Heart left ventricle (tissue), 16 donors: ENCODE measurements at regions not wholly inside any gene's neighbourhood (a gene's known extent, or its start where the extent isn't known, plus 50 kb on each side); places are given as distances from the start of the nearest gene placed in this dataset.
"Not testable (repeated sequence)": the region's sequence is repeated elsewhere in the genome, so short reads cannot be mapped to it uniquely, and the experiment has no call there.

Experiments
- ATAC-seq, 4 donors: fragments of 200-7000 bp; cut with Tn5 transposase; one replicate each; pipeline ENCODE4 v1.9.1; 2020 to 2022; ENCODE audit warnings: moderate library complexity in 4 of 4, mild to moderate bottlenecking in 3 of 4, moderate number of reproducible peaks in 1 of 4
- DNase-seq, 5 donors: peaks; one replicate each; pipeline ENCODE4 v3.0.0-alpha.2; 2020
- H3K27ac ChIP-seq, 12 donors: fragments of 200-600 bp; sonication (generic) in 4 of 12; one replicate each; pipeline versions ENCODE4 v1.5.0 to v1.8.0; 2016 to 2022; ENCODE audit warnings: mild to moderate bottlenecking in 2 of 12
- H3K27me3 ChIP-seq, 9 donors: fragments of 200-600 bp; sonication (generic) in 2 of 9; one replicate each; pipeline versions ENCODE4 v1.5.1 to v1.8.0; 2016 to 2022; ENCODE audit warnings: mild to moderate bottlenecking in 3 of 9
- H3K36me3 ChIP-seq, 9 donors: fragments of 200-600 bp; sonication (generic) in 2 of 9; one replicate each; pipeline versions ENCODE4 v1.5.0 to v1.8.0; 2018 to 2022; ENCODE audit warnings: mild to moderate bottlenecking in 2 of 9
- H3K4me1 ChIP-seq, 12 donors: fragments of 200-600 bp; sonication (generic) in 4 of 12; one replicate each; pipeline versions ENCODE4 v1.5.0 to v1.8.0; 2016 to 2022; ENCODE audit warnings: mild to moderate bottlenecking in 3 of 12
- H3K4me3 ChIP-seq, 12 donors: fragments of 200-600 bp; sonication (generic) in 4 of 12; one replicate each; pipeline versions ENCODE4 v1.5.0 to v1.8.0; 2017 to 2022; ENCODE audit warnings: mild to moderate bottlenecking in 9 of 12, moderate library complexity in 4 of 12
- H3K9me3 ChIP-seq, 12 donors: fragments of 200-600 bp; sonication (generic) in 4 of 12; one replicate each; pipeline versions ENCODE4 v1.5.0 to v1.8.0; 2016 to 2022; ENCODE audit warnings: mild to moderate bottlenecking in 1 of 12
- POLR2A ChIP-seq, 2 donors: fragments of 450-650 bp; IDR thresholded peaks; one replicate each; pipeline ENCODE4 v1.6.1; 2017; ENCODE audit warnings: antibody characterized with exemption in 2 of 2, mild to moderate bottlenecking in 2 of 2, moderate library complexity in 2 of 2
- WGBS, 4 donors: extraction: QIAGEN DNeasy Blood & Tissue Kit in 2 of 4; methylation state at CpG; one replicate each; pipeline versions ENCODE4 v1.1.5 to v1.1.7; 2013 to 2018; 5-methylcytosine and 5-hydroxymethylcytosine counted together
- intact Hi-C, 10 donors: fragments of 100-400 bp; cut with DNase I; formaldehyde crosslinking; loops; one replicate each; pipeline versions ENCODE4 v1.11.1 to v1.14.2; 2022
- TF ChIP-seq, protein P1 (sequence below), 12 donors: fragments of 200-600 bp; sonication (generic) in 4 of 12; IDR thresholded peaks; one replicate each; pipeline versions ENCODE4 v1.5.0 to v1.8.0; 2018 to 2022; ENCODE audit warnings: antibody characterized with exemption in 12 of 12, mild to moderate bottlenecking in 5 of 12
- donor health status: ischemic (EF 13 %, LVEDD 7.1; RV severe dilation, severe dysfunction).
- donor health status: healthy with polysubstance abuse.
- donor health status: DM: no; HTN: yes; CAD: no.
- donor health status: DM: no; HTN: no; CAD: no.
- donor health status: ischemic (EF 25% LVEDD 6.9; RV normal size, moderate dysfunction).
- donor health status: ischemic (EF 25% LVEDD 5.7; RV mildly dilated, moderate dysfunction).
- donor health status: healthy.
- donor health status: DM: yes; HTN: yes; CAD: no.
- donor health status: ischemic (EF 35%, LVEDD 5.7; RV mildly dilated, moderate dysfunction).
- donor health status: nonischemic (EF 11% LVEDD 7.7; RV severe dilation, severe dysfunction).
- donor health status: DM: yes; HTN: yes; CAD: no.
- donor health status: PGD.
- donor health status: ischemic (EF 29% LVEDD 5.4; RV normal size, mild dysfunction).
- donor health status: nonischemic (EF 23%, LVEDD 6.1; RV moderate dilation, normal function).

DNA sequence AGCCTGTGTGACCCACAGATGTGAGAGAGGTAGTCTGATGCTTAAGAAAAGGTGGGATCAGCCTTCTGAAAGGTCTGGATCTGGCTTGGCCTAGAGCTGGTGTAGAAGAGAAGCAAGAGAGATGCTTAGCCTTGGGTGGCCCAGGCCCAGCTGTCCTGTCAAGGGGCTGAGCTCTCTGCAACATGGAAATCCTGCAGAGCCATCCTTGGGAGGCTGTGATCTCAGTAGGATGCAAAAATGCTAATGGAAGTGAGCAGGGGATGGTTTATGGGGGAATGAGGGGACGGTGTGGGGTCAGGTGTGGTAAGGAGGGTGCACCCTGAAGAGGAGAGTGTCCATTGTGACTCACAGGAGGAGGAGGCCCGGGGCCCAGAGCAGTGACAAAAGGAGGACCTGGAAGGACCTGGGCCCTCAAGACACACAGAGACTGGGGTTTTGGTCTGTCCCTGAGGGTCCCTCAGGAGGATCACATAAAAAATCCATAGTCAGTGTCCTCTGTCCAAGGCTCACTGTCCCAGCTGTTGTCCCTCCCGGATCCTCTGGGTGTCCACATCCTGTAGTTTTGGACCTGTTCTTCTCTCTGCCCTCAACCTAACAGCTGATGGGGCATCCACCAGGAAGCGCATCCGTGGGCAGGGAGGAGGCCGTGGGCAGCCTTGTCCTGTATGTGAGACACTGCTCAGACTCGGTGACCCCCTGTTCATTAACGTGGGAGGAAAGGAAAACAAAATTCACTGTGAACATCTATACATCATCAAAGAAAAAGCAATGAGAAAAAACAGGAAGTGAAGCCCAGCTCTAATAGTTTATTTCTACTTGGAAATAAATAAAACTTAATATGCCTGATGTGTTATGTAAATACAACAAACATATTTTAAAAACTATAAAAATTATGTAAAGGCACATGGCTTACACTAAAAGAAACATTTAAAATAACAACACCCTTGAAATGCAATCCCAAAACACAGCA is 129.8 kb downstream of the ZNF280B start:
- intact Hi-C loops, result no loop called here
- peaks cover 0 to 52% (median 6%) of the 10 kb centered on the region in 9 donors for H3K27me3 ChIP-seq
- no peaks in the 10 kb centered on the region for H3K4me1 ChIP-seq
- H3K27ac ChIP-seq, result no peak overlapping the region
- DNase-seq, result no peak
- TF ChIP-seq POLR2A (IDR thresholded peaks at IDR 0.05), result no peak
- ATAC-seq, result no peak
- 61 to 71% (median 65%) methylated on average over 8 of the region's 8 CpGs for WGBS, 4 donors
- no peaks in the 10 kb centered on the region for H3K9me3 ChIP-seq
- H3K36me3 ChIP-seq, result no peaks in the 10 kb centered on the region
- H3K4me3 ChIP-seq, result no peak overlapping the region

DNA sequence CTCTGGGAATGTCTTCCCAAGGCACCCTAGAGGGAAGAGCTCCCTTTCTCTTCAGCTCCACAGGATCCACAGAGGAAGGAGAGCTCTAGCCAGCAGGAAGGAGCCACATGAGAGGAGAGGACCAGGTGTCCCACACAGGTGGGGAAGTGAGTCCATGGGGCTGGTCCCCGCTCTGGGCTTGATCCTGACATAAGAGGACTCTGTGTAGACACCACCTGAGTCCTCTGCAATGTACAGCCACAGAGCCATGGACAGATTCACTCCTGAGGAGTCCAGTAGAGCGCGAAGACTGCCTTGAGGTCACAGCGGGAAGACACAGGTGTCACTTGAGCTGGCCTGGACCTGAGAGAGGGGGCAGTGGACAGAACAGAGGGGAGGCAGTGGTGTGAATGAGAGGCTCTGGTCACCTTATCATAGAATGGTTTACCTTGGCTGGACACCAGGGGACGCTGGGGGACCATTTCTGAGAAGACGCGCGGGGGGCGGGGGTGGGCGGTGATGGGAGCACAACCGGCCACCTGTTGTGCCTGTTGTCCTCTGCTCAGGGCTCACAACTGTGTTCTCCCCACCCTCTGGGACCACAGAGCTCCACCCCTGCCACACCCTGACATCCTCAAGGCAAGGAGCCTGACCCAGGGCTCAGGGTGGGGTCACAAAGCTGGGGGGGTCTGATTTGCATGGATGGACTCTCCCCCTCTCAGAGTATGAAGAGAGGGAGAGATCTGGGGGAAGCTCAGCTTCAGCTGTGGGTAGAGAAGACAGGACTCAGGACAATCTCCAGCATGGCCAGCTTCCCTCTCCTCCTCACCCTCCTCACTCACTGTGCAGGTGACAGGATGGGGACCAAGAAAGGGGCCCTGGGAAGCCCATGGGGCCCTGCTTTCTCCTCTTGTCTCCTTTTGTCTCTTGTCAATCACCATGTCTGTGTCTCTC is 128.2 kb downstream of the ZNF280B start:
- ATAC-seq, result no peak
- H3K27me3 ChIP-seq, result peaks cover 0 to 66% (median 6%) of the 10 kb centered on the region in 9 donors
- H3K36me3 ChIP-seq, result no peaks in the 10 kb centered on the region
- no peaks in the 10 kb centered on the region for H3K4me1 ChIP-seq
- no peak for DNase-seq
- H3K9me3 ChIP-seq, result no peaks in the 10 kb centered on the region
- TF ChIP-seq POLR2A (IDR thresholded peaks at IDR 0.05), result no peak
- TF ChIP-seq, protein P1, sequence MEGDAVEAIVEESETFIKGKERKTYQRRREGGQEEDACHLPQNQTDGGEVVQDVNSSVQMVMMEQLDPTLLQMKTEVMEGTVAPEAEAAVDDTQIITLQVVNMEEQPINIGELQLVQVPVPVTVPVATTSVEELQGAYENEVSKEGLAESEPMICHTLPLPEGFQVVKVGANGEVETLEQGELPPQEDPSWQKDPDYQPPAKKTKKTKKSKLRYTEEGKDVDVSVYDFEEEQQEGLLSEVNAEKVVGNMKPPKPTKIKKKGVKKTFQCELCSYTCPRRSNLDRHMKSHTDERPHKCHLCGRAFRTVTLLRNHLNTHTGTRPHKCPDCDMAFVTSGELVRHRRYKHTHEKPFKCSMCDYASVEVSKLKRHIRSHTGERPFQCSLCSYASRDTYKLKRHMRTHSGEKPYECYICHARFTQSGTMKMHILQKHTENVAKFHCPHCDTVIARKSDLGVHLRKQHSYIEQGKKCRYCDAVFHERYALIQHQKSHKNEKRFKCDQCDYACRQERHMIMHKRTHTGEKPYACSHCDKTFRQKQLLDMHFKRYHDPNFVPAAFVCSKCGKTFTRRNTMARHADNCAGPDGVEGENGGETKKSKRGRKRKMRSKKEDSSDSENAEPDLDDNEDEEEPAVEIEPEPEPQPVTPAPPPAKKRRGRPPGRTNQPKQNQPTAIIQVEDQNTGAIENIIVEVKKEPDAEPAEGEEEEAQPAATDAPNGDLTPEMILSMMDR (IDR thresholded peaks at IDR 0.05), result no peak
- H3K4me3 ChIP-seq, result no peak overlapping the region
- intact Hi-C loops, result no loop called here
- no peak overlapping the region for H3K27ac ChIP-seq
- WGBS, 4 donors, result 21 to 42% (median 24%) methylated on average over 10 to 11 of the region's 11 CpGs

DNA sequence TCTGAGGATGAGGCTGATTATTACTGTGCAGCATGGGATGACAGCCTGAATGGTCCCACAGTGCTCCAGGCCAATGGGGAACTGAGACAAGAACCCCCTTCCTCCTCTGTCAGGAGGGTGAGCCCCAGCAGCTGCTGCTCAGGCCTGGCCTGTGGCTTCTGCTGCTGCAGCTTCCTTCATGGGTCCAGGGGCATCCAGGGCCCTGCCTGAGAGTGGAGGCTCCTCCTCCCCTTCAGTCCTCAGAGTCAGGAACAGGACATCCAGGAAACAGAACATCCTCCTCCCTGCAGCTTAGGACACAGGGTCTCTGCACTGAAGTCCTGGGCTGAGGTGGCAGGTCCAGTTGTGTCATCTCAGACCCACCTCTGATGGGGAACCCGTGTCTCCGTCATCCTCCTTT is 127.2 kb downstream of the ZNF280B start:
- H3K36me3 ChIP-seq, ATAC-seq, H3K27ac ChIP-seq, H3K4me3 ChIP-seq, H3K4me1 ChIP-seq, intact Hi-C loops, H3K9me3 ChIP-seq, DNase-seq: not testable (repeated sequence)
- peaks cover 0 to 66% (median 6%) of the 10 kb centered on the region in 9 donors for H3K27me3 ChIP-seq
- 61 to 70% (median 65%) methylated on average over 2 of the region's 2 CpGs for whole genome bisulfite sequencing, 4 donors

DNA sequence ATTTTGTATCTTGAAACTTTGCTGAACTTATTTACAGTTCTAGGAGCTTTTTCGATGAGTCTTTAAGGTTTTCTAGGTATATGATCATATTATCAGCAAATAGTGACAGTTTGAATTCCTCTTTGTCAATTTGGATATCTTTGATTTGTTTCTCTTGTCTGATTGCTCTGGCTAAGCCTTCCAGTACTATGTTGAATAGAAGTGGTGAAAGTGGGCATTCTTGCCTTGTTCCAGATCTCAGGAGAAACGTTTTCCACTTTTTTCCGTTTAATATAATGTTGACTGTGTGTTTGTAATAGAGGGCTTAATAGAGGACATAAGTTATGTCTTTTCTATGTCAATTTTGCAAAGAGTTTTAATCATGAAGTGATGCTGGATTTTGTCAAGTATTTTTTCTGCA is 124.3 kb downstream of the ZNF280B start:
- Histone ChIP-seq H3K4me3 (no peak overlapping the region), H3K27ac (no peak overlapping the region), H3K27me3 (peaks cover 0 to 49% (median 4%) of the 10 kb centered on the region in 9 donors), H3K9me3 (no peaks in the 10 kb centered on the region), H3K4me1 (no peaks in the 10 kb centered on the region), H3K36me3 (no peaks in the 10 kb centered on the region)
- no peak for DNase-seq
- TF ChIP-seq, protein P1 (IDR thresholded peaks at IDR 0.05), result no peak
- TF ChIP-seq POLR2A (IDR thresholded peaks at IDR 0.05), result no peak
- 31 to 58% (median 38%) methylated on average over 3 of the region's 3 CpGs for WGBS, 4 donors
- no peak for ATAC-seq
- intact Hi-C loops, result no loop called here
